ENCODE measurements at regions not wholly inside any gene's neighbourhood (a gene's known extent, or its start where the extent isn't known, plus 50 kb on each side); places are given as distances from the start of the nearest gene placed in this dataset.
"Not testable (repeated sequence)": the region's sequence is repeated elsewhere in the genome, so short reads cannot be mapped to it uniquely, and the experiment has no call there.

DNA sequence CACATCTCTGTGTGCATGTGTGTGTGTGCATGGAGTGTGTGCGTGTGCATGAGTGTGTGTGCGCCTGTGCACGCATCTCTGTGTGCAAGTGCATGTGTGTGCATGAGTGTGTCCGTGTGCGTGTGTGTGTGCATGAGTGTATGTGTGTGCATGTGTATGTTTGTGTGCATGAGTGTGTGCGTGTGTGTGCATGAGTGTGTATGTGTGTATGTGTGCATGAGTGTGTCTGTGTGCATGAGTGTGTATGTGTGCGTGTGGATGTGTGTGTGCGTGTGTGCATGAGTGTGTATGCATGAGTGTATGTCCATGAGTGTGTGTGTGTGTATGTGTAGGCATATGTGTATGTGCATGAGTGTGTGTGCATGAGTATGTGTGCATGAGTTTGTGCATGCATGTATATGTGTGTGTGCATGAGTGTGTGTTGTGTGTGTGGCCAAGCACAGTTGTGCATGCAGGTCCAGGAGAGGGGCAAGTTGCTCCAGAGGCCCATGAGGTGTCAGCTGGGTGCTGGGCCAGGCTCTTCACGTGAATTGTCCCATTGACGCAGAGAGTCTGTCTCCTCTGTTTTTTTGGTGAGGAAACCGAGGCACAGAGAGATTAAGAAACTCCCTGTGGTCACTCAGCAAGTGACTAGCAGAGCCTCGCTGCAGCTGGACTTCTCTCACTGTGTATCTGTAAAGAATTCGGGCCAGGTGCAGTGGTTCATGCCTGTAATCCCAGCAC, 75.5 kb downstream of the ASB1 start:
- DNase-seq = no peak

GRCh38 chr2:238502956-238503791, 76.4 kb downstream of the ASB1 start:
- DNase-seq = no peak

- no peak for DNase-seq
Observed at GRCh38 chr2:238504181-238504931, 77.6 kb downstream of the ASB1 start.

- no peak for DNase-seq
Observed at GRCh38 chr2:238505119-238505891, 78.6 kb downstream of the ASB1 start.

GRCh38 chr2:238505892-238506280, 79.2 kb downstream of the ASB1 start:
- no peak for DNase-seq

DNA sequence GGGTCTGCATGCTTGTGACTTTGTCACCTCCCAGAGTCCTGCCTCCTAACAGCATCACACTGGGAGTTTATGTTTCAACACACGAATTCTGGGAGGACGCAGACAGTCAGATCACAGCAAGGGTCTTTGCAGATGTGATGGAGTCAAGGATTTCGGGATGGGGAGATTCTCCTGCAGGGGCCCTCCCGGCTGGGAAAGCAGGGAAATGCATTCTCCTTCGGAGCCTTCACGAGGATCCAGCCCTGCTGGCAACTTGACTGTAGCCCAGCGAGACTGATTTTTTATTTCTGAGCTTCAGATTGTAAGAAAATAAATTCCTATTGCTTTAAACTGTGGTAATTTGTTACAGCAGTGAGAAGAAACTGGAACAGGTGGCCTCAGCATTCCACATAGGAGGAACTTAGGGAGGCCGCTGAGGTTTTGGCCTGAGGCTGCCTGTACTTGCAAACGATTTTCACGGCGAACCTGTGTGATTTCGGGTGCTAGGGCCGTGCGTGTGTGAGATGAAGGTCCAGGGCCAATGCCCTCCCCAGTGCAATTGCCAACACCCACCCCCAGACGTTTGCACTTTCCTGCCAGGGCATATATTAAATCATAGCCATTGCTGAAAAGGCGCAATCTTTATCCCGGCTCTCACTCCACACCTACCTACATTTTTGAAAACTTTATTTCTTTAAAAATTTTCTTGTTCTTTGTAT, 79.8 kb downstream of the ASB1 start:
- no peak for DNase-seq

DNA sequence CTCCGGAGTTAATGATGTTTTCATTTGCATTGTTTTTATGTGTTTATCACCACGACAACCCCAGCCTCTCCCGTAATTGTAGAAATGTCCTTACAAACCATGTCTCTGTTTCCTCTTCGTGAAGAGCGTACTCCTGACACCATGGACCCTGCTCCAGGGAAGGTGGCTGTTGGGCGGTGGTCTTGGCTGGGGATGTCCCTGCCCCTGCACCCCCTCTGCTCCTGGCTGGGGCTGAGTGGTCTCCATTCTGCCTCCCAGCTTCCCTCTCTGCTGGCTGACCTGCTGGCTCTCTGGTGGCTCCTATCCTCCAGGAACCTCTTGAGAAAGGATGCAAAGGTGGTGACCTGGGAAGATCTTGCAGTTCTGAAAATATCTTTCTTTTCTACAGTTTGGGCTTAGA, 81.1 kb downstream of the ASB1 start:
- DNase-seq = no peak

DNA sequence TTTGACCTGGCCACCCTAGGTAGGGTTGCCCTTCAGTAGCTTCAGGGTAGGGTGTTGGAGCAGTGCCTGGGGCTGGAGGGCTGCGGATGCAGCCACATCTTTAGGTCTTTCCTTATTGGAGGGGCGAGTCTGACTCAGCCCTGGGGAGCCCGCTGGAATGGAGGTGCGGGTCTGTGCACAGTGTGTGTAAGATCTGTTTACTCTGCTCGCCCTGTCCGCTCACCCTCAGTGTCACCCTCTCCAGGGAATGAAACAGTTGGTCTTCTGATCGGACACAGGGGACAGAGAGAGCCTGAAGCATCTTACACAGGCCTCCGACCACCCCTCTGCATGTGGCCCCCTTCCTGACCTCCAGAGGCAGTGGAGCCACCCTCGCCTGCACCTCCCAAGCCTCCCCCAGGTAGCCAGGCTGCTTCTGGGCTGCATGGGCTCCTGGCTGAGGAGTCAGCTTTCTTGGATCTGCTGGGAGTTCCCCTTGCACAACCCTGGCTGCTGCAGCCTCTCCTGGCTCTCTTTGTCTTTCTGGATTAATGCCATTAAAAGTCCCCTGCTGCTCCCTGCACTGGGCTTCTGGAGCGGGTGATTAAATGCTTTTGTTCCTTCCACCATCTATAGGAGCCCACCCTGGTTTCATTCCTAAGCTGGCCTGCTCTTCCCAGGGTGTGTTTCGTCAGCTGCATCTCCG, 82.6 kb downstream of the ASB1 start:
- DNase-seq = no peak

GRCh38 chr2:238509903-238510302, 83.2 kb downstream of the ASB1 start:
- DNase-seq = no peak

DNA sequence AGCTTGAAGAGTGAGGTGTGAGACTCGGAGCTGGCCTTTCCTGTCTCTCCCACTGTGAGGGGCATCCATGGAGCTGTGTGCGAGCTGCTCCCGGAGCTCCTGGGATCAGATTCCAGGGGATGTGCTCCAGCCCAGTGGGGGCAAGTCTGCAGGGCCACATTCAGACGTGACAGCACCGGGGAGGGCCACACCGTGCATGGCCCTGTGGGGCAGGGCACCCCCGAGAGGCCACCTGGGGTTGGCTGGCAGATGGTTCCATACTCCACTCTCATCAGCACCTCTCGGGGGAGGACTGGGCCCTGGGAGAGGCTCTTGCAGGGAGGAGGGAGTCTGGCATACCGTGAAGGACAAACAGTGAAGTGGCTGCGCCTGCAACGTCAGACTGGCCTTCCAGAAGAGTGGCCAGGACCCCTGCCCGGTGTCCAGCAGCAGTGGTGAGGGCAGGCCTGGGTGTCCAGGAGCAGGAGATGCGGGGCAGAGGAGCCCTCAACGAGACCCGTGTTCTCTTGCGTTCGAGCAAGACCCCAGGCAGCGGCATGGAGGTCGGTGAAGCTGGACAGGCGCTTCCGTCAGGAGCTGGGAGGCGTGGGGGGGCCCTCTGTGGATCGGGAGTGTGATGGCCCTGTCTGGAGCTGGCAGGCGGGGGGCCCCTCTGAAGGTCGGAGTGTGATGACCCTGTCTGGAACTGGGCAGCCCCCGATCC, 84.3 kb downstream of the ASB1 start:
- no peak for DNase-seq

DNA sequence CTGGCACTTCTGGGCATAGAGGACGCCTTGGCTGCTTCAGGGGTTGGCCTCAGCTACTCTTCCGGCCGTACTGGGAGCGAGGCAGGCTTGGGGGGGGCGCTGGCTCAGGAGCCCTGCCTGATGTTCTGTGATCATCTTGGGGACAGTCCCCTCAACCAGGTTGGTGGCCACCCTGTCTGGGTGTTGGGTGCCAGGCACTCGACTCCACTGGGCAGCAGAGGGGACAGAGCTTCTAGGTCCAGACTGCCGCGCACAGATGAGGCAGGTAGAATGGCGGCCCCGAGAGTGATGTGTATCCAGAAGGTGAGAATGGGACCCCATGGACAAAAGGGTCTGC, 84.9 kb downstream of the ASB1 start:
- no peak for DNase-seq

- DNase-seq = no peak
Observed at GRCh38 chr2:238512247-238512867, 85.6 kb downstream of the ASB1 start.

DNA sequence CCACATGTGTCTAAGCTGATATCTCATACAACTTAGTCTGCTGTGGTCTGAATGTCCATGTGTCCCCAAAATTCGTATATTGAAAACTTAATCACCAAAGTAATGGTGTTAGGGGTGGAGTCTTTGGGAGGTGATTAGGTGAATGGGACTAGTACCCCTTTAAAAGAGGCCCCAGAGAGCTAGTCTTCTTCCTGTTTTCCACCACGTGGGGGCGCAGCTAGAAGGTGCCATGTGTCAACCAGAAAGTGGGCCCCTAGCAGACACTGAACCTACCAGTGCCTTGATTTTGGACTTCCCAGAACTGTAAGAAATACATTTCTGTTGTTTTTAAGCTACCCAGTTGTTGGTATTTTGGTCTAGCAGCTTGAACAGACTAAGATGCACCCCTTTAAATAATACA, 86.6 kb downstream of the ASB1 start:
- DNase-seq = no peak

DNA sequence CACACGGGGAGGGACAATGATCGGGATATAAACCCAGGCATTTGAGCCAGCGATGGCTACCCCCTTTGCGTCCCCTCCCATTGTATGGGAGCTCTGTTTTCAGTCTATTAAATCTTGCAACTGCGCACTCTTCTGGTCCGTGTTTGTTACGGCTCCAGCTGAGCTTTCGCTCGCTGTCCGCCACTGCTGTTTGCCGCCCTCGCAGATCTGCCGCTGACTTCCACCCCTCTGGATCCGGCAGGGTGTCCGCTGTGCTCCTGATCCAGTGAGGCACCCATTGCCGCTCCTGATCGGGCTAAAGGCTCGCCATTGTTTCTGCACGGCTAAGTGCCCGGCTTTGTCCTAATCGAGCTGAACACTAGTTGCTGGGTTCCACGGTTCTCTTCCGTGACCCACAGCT, 87.3 kb downstream of the ASB1 start:
- not testable (repeated sequence) for DNase-seq

GRCh38 chr2:238515377-238515776, 88.7 kb downstream of the ASB1 start:
- no peak for DNase-seq

GRCh38 chr2:238517209-238517608, 90.5 kb downstream of the ASB1 start:
- DNase-seq = no peak

DNA sequence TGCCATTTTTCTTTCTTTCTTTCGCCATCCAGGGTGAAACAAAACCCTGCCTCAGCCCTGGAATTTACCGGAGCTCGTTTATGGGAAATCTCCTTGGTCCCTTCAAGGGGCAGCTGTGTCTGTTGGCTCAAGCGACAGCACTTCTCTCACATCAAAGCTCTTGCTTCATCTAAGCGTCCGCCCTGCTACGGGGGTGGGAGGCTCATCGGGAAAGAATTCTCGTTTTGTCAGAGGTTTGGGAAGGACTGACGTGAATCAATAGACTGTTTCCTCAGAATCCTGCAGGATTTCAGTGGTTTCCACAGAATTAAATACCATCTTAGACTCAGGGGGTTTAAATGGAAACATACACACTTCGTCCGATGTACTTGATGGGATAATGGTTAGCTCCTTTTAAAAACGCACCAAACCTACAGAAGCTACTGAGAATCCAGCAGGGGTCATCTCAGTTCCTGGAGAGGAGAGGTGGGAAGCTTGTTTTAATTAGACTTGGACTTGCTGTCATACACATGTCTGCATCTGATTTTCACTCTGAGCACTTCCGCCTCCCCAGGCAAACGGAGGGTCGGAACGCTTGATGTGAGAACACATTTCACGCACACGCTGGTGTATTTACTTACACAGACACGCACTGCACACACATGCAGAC, 91.6 kb downstream of the ASB1 start:
- no peak for DNase-seq

- no peak for DNase-seq
Observed at GRCh38 chr2:238518821-238519186, 92.1 kb downstream of the ASB1 start.

- no peak for DNase-seq
Observed at GRCh38 chr2:238520359-238520886, 93.7 kb downstream of the ASB1 start.

- DNase-seq = no peak
Observed at GRCh38 chr2:238521002-238521401, 94.3 kb downstream of the ASB1 start.
